ENCODE measurements at regions not wholly inside any gene's neighbourhood (a gene's known extent, or its start where the extent isn't known, plus 50 kb on each side); places are given as distances from the start of the nearest gene placed in this dataset.

- TF ChIP-seq CTCF (IDR thresholded peaks at IDR 0.05), result no peak
- TF ChIP-seq POLR2A (IDR thresholded peaks at IDR 0.05), result no peak
These were observed 99.3 kb downstream of the CTTN start for GRCh38 chr11:70497536-70498075.
